Suprapubic skin (tissue), 4 donors: ENCODE measurements at regions not wholly inside any gene's neighbourhood (a gene's known extent, or its start where the extent isn't known, plus 50 kb on each side); places are given as distances from the start of the nearest gene placed in this dataset.

Source experiments
- EP300 ChIP-seq: sonication (generic); formaldehyde crosslinking; IDR thresholded peaks from one replicate; pipeline ENCODE4 v1.6.1; 2017; ENCODE audit warnings: antibody characterized with exemption
- POLR2A ChIP-seq, 2 donors: fragments of 450-650 bp; IDR thresholded peaks; one replicate each; pipeline ENCODE4 v1.6.1; 2017; ENCODE audit warnings: antibody characterized with exemption in 2 of 2, mild to moderate bottlenecking in 2 of 2, moderate library complexity in 2 of 2
- POLR2AphosphoS5 ChIP-seq, 3 donors: sonication (generic); formaldehyde crosslinking; IDR thresholded peaks; one replicate each; pipeline ENCODE4 v1.6.1; 2017; ENCODE audit warnings: antibody characterized with exemption in 3 of 3
- TF ChIP-seq, protein P1 (sequence below), 2 donors: fragments of 200-600 bp in 1 of 2; fragments of 450-650 bp in 1 of 2; sonication (generic) in 1 of 2; IDR thresholded peaks; one replicate each; pipeline ENCODE4 v1.5.1; 2016 to 2019; ENCODE audit warnings: antibody characterized with exemption in 2 of 2, mild to moderate bottlenecking in 1 of 2, moderate library complexity in 1 of 2

DNA sequence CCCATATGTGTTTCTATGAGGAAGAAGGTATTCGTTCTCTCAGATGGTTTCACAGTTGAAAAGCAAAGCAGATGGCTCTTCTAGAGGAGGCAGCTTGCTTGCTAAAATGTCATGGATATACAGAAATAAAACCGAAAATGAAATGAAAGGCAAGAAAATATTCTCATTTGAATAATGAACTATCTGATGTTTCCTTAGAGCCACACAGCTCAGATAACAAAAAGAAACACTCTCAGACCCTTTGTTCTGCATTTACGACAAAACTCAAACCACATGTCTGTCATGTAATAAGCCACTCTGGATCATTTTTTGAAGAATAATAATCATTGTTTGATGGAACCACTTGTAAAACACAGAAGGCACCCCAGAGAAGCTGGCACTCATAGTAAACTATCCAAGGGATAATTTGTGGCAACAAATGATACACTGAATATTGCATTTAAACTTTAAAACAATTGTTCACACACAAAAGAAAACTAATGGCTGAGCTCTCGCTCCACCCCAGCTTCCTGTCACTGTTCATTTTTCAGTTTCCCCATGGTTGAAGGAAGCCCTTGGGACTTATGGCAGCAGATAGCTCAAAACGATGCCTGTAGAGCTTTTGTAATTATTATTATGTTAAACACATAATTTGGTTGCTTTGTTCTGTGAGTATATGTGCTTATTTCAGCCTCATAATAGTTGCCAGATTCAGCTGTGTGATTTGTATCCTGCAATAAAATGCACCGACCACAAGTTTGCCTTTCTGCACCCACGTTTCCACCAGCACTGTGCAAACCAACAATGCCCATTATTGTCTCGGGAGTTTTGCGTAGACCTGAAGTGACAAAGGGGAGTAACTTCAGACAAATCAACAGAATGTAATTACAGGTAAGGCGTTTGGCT lies 256.0 kb downstream of the TMEM167A start:
- TF ChIP-seq, protein P1, sequence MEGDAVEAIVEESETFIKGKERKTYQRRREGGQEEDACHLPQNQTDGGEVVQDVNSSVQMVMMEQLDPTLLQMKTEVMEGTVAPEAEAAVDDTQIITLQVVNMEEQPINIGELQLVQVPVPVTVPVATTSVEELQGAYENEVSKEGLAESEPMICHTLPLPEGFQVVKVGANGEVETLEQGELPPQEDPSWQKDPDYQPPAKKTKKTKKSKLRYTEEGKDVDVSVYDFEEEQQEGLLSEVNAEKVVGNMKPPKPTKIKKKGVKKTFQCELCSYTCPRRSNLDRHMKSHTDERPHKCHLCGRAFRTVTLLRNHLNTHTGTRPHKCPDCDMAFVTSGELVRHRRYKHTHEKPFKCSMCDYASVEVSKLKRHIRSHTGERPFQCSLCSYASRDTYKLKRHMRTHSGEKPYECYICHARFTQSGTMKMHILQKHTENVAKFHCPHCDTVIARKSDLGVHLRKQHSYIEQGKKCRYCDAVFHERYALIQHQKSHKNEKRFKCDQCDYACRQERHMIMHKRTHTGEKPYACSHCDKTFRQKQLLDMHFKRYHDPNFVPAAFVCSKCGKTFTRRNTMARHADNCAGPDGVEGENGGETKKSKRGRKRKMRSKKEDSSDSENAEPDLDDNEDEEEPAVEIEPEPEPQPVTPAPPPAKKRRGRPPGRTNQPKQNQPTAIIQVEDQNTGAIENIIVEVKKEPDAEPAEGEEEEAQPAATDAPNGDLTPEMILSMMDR (IDR thresholded peaks at IDR 0.05): no peak
- no peak for TF ChIP-seq POLR2AphosphoS5 (IDR thresholded peaks at IDR 0.05)
- TF ChIP-seq EP300: no peak
- TF ChIP-seq POLR2A (IDR thresholded peaks at IDR 0.05): no peak
